MCF 10A (cell line): ENCODE measurements at regions not wholly inside any gene's neighbourhood (a gene's known extent, or its start where the extent isn't known, plus 50 kb on each side); places are given as distances from the start of the nearest gene placed in this dataset.
A peak's percentile ranks its signal among the peaks of the same experiment; 100 is the strongest.

Experiments
- BruUV-seq: library from RNA; stranded (reverse); fragments of 400-500 nt; replicated peaks from 2 replicates; lab custom pipeline; 2021; lab: Mats Ljungman, UMichigan
- CTCF ChIA-PET: fragments of 300-600 bp; sonication (Branson Sonifier 250); formaldehyde crosslinking; extraction: SDS; loops from one replicate; lab custom pipeline; 2021; ENCODE audit warnings: antibody characterized with exemption, inconsistent platforms; lab: Yijun Ruan, JAX
- POLR2A ChIA-PET: fragments of 300-600, 350-650 bp; sonication (Branson Sonifier 250); formaldehyde crosslinking; extraction: SDS; loops from one replicate; lab custom pipeline; 2020; ENCODE audit warnings: antibody characterized with exemption, inconsistent platforms; lab: Yijun Ruan, JAX
- DNase-seq: peaks from one replicate; pipeline ENCODE4 v3.0.0-alpha.2; 2018; ENCODE audit not compliant: unreplicated experiment
- H3K27ac Mint-ChIP-seq: one replicate; pipeline ENCODE4 v1.8.0; 2022; ENCODE audit warnings: mild to moderate bottlenecking, low read depth, mixed read lengths; ENCODE audit not compliant: unreplicated experiment
- H3K27me3 Mint-ChIP-seq: one replicate; pipeline ENCODE4 v1.8.0; 2022; ENCODE audit warnings: mixed read lengths; ENCODE audit not compliant: insufficient read depth, unreplicated experiment
- H3K36me3 Mint-ChIP-seq: one replicate; pipeline ENCODE4 v1.8.0; 2022; ENCODE audit warnings: mild to moderate bottlenecking, moderate library complexity, mixed read lengths; ENCODE audit not compliant: insufficient read depth, unreplicated experiment
- H3K4me1 Mint-ChIP-seq: one replicate; pipeline ENCODE4 v1.8.0; 2022; ENCODE audit warnings: mixed read lengths; ENCODE audit not compliant: insufficient read depth, unreplicated experiment
- H3K4me3 Mint-ChIP-seq: one replicate; pipeline ENCODE4 v1.8.0; 2022; ENCODE audit warnings: mild to moderate bottlenecking, moderate library complexity, mixed read lengths; ENCODE audit not compliant: unreplicated experiment
- H3K9me3 Mint-ChIP-seq: one replicate; pipeline ENCODE4 v1.8.0; 2022; ENCODE audit warnings: mixed read lengths; ENCODE audit not compliant: unreplicated experiment
- CTCF ChIP-seq: fragments of 200-600 bp; IDR thresholded peaks from one replicate; pipeline ENCODE4 v1.8.0; 2022; ENCODE audit warnings: antibody characterized with exemption, mild to moderate bottlenecking; ENCODE audit not compliant: unreplicated experiment
- intact Hi-C: fragments of 100-400 bp; cut with micrococcal nuclease; formaldehyde crosslinking; loops from 2 replicates; pipeline ENCODE4 v1.14.1; 2022

GRCh38 chr2:150997702-150998440 is 263.8 kb downstream of the RBM43 start:
- TF ChIP-seq CTCF, result no peak
- ChIA-PET CTCF (interaction anchor here (1.2 to 1.8 kb wide), 2 partner anchors 53 to 241 kb away, joined by 3 to 4 read pairs; no protein-coding TSS in a partner anchor), POLR2A (no interaction called here)
- H3K4me3 Mint-ChIP-seq, result no peak overlapping the region
- H3K4me1 Mint-ChIP-seq, result no peaks in the 10 kb centered on the region
- BruUV-seq, result no TSS peak
- no peaks in the 10 kb centered on the region for H3K27me3 Mint-ChIP-seq
- H3K9me3 Mint-ChIP-seq, result no peaks in the 10 kb centered on the region
- no peak for DNase-seq
- no peaks in the 10 kb centered on the region for H3K36me3 Mint-ChIP-seq
- H3K27ac Mint-ChIP-seq, result no peak overlapping the region
- intact Hi-C loops, result no loop called here

DNA sequence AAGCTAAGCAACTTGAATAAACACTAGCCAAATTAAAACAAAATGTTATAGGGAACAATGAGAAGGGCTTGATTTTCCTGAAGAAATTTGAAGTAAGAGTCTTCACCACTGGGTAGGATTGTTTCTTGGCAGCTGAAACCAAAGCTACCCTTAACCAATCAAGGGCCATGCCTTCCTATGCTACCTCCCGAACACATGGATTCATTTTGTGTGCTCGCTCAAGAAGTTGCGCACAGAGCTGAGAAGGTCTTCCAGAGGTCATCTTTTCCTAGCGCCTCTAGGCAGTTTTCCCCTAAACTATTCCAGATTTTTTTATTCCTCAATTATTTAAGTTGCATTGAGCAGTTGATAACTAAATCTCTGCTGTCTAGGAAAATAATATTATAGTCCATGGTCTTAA is 264.6 kb downstream of the RBM43 start:
- no peak for TF ChIP-seq CTCF
- no TSS peak for BruUV-seq

DNA sequence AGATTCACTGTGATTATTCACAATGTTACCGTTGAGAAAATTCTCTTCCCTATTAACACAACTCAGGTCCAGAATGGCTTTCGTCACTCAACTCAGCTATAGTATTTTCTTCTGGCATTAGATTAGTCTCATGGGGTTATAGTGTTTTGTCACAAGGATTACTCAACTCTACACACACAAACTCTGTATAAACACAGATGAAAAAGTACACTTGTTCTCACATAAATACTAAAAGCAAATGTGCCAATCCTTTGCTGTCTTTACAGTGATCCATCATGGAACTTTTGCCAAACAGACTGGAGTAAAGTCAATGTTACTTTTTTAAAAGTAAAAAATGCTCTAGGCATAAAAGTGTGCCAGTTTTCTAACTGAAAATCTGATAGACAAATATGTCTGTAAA is 267.6 kb downstream of the RBM43 start:
- Mint-ChIP-seq H3K4me3 (no peak overlapping the region), H3K27ac (no peak overlapping the region), H3K27me3 (no peaks in the 10 kb centered on the region), H3K4me1 (no peaks in the 10 kb centered on the region), H3K36me3 (no peaks in the 10 kb centered on the region), H3K9me3 (peaks cover 10% of the 10 kb centered on the region)
- ChIA-PET CTCF (interaction anchor here (0.7 to 1.5 kb wide), 3 partner anchors 12 to 198 kb away, joined by 3 to 5 read pairs (median 4); no protein-coding TSS in a partner anchor), POLR2A (interaction anchor here (0.7 kb wide), 1 partner anchor 17 kb away, joined by 3 read pairs; no protein-coding TSS in a partner anchor)
- no TSS peak for BruUV-seq
- TF ChIP-seq CTCF, result no peak
- peak; percentile 21 for DNase-seq
- intact Hi-C loops, result no loop called here

More for the DNA sequence above, 264.6 kb downstream of the RBM43 start:
- DNase-seq, result no peak
- H3K27ac Mint-ChIP-seq, result no peak overlapping the region
- CTCF ChIA-PET, result interaction anchor here (1.8 kb wide), 1 partner anchor 54 kb away, joined by 3 read pairs; no protein-coding TSS in a partner anchor
- H3K36me3 Mint-ChIP-seq, result no peaks in the 10 kb centered on the region
- intact Hi-C loops, result no loop called here
- no peaks in the 10 kb centered on the region for H3K27me3 Mint-ChIP-seq
- H3K4me3 Mint-ChIP-seq, result no peak overlapping the region
- POLR2A ChIA-PET, result interaction anchor here (0.6 to 1.1 kb wide), 2 partner anchors 24 to 763 kb away, joined by 3 read pairs; no protein-coding TSS in a partner anchor
- no peaks in the 10 kb centered on the region for H3K4me1 Mint-ChIP-seq
- no peaks in the 10 kb centered on the region for H3K9me3 Mint-ChIP-seq

- intact Hi-C loops, result no loop called here
- no peaks in the 10 kb centered on the region for H3K27me3 Mint-ChIP-seq
- peaks cover 10% of the 10 kb centered on the region for H3K9me3 Mint-ChIP-seq
- H3K27ac Mint-ChIP-seq, result no peak overlapping the region
- no TSS peak for BruUV-seq
- no peaks in the 10 kb centered on the region for H3K4me1 Mint-ChIP-seq
- POLR2A ChIA-PET, result no interaction called here
- CTCF ChIA-PET, result no interaction called here
- DNase-seq, result no peak
- no peak overlapping the region for H3K4me3 Mint-ChIP-seq
- no peaks in the 10 kb centered on the region for H3K36me3 Mint-ChIP-seq
- no peak for TF ChIP-seq CTCF
Observed at GRCh38 chr2:150989969-150990368, 271.7 kb downstream of the RBM43 start.
